Activated CD8-positive, alpha-beta T cell treated with anti-CD3 and anti-CD28 coated beads, Interleukin-2, amount 10 ng/mL, durations not matched to agents 7 days and 5 days (primary cell): ENCODE measurements at regions not wholly inside any gene's neighbourhood (a gene's known extent, or its start where the extent isn't known, plus 50 kb on each side); places are given as distances from the start of the nearest gene placed in this dataset.

Source experiments
- ATAC-seq: fragments of 150-1000 bp; cut with Tn5 transposase; one replicate; pipeline ENCODE4 v1.10.0; 2021; ENCODE audit warnings: moderate library complexity
- CTCF ChIA-PET: fragments of 350-600 bp; sonication (Branson Sonifier 250); formaldehyde crosslinking; loops from one replicate; lab custom pipeline; 2021; ENCODE audit warnings: antibody characterized with exemption; lab: Charles Lee
- POLR2A ChIA-PET: fragments of 350-600 bp; sonication (Branson Sonifier 250); formaldehyde crosslinking; loops from one replicate; lab custom pipeline; 2021; ENCODE audit warnings: antibody characterized with exemption; lab: Charles Lee
- DNase-seq: peaks from one replicate; pipeline ENCODE4 v3.0.0-alpha.2; 2020
- H3K27ac Mint-ChIP-seq: one replicate; pipeline ENCODE4 v1.8.0; 2021; ENCODE audit warnings: mild to moderate bottlenecking, mixed read lengths
- H3K27me3 Mint-ChIP-seq: one replicate; pipeline ENCODE4 v1.8.0; 2021; ENCODE audit warnings: low read depth, mixed read lengths
- H3K36me3 Mint-ChIP-seq: one replicate; pipeline ENCODE4 v1.8.0; 2021; ENCODE audit warnings: low read depth, mixed read lengths
- H3K4me1 Mint-ChIP-seq: one replicate; pipeline ENCODE4 v1.8.0; 2021; ENCODE audit warnings: low read depth, mixed read lengths
- H3K4me3 Mint-ChIP-seq: one replicate; pipeline ENCODE4 v1.8.0; 2021; ENCODE audit warnings: mild to moderate bottlenecking, mixed read lengths
- H3K9me3 Mint-ChIP-seq: one replicate; pipeline ENCODE4 v1.8.0; 2022; ENCODE audit warnings: mixed read lengths; ENCODE audit not compliant: insufficient read depth

DNA sequence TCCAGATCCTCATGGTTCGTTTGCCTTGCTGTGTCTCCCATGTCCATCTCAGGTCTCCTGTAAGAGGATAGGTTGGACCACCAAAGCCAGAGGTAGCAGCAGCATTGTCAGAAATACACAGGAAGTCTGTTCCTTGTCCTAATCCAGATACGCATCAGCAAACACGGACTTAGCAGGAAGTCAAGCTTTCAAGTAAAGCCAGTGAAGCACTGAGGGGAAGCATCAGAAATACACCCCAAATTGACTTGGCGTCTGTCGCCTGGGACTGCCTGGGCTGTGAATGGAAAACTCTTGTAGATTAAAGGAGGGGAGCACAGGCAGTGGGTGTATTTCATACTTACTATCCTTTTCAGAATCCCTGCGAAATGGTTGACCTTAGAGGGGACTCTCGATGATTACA, 171.3 kb downstream of the PSAT1 start:
- H3K36me3 Mint-ChIP-seq, result no peaks in the 10 kb centered on the region
- H3K27me3 Mint-ChIP-seq, result peaks cover 3% of the 10 kb centered on the region
- H3K4me3 Mint-ChIP-seq, result no peak overlapping the region
- ATAC-seq, result no peak
- H3K9me3 Mint-ChIP-seq, result no peaks in the 10 kb centered on the region
- POLR2A ChIA-PET, result no interaction called here
- CTCF ChIA-PET, result interaction anchor here (1.2 kb wide), 1 partner anchor 29 kb away, joined by 3 read pairs; no protein-coding TSS in a partner anchor
- DNase-seq, result no peak
- no peaks in the 10 kb centered on the region for H3K4me1 Mint-ChIP-seq
- no peak overlapping the region for H3K27ac Mint-ChIP-seq

- H3K4me1 Mint-ChIP-seq, result no peaks in the 10 kb centered on the region
- H3K4me3 Mint-ChIP-seq, result no peak overlapping the region
- H3K36me3 Mint-ChIP-seq, result no peaks in the 10 kb centered on the region
- POLR2A ChIA-PET, result no interaction called here
- ATAC-seq (no peak), DNase-seq (no peak)
- CTCF ChIA-PET, result no interaction called here
- H3K9me3 Mint-ChIP-seq, result no peaks in the 10 kb centered on the region
- H3K27ac Mint-ChIP-seq, result no peak overlapping the region
- peaks cover 3% of the 10 kb centered on the region for H3K27me3 Mint-ChIP-seq
Measured at GRCh38 chr9:78468974-78469576, 172.2 kb downstream of the PSAT1 start.

GRCh38 chr9:78470216-78470615, 173.3 kb downstream of the PSAT1 start:
- ChIA-PET POLR2A (no interaction called here), CTCF (no interaction called here)
- Mint-ChIP-seq H3K4me1 (no peaks in the 10 kb centered on the region), H3K9me3 (no peaks in the 10 kb centered on the region), H3K36me3 (no peaks in the 10 kb centered on the region), H3K27ac (no peak overlapping the region), H3K27me3 (peaks cover 3% of the 10 kb centered on the region), H3K4me3 (no peak overlapping the region)
- ATAC-seq (no peak), DNase-seq (no peak)

- Mint-ChIP-seq H3K27ac (no peak overlapping the region), H3K4me1 (no peaks in the 10 kb centered on the region), H3K4me3 (no peak overlapping the region), H3K9me3 (no peaks in the 10 kb centered on the region), H3K27me3 (peaks cover 3% of the 10 kb centered on the region), H3K36me3 (no peaks in the 10 kb centered on the region)
- DNase-seq (no peak), ATAC-seq (no peak)
- CTCF ChIA-PET, result no interaction called here
- POLR2A ChIA-PET, result interaction anchor here (0.6 kb wide), 1 partner anchor 31 kb away, joined by 3 read pairs; no protein-coding TSS in a partner anchor
Measured at GRCh38 chr9:78470741-78471140, 173.8 kb downstream of the PSAT1 start.

DNA sequence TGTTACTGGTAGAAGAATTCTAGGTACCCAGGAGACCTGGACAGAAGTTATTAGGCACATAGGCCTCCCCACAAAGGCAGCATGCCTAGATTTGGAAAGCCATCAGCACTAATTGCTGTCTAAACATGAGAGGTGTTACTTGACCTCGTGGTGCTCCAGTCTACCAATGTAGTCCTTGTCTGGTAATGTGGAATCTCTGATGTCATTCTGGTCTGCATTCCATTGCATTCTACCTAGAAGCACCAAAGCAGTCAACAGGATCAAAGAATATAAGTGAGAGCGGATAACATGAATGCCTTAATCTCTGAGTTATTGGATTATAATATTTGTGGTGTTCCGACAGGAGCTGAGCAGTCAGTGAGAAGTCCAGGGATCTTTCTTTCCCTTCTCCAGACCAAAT, 175.2 kb downstream of the PSAT1 start:
- POLR2A ChIA-PET, result no interaction called here
- Mint-ChIP-seq H3K4me1 (no peaks in the 10 kb centered on the region), H3K4me3 (no peak overlapping the region), H3K27ac (no peak overlapping the region), H3K27me3 (peaks cover 3% of the 10 kb centered on the region), H3K9me3 (no peaks in the 10 kb centered on the region), H3K36me3 (no peaks in the 10 kb centered on the region)
- CTCF ChIA-PET, result no interaction called here
- no peak for ATAC-seq
- no peak for DNase-seq

DNA sequence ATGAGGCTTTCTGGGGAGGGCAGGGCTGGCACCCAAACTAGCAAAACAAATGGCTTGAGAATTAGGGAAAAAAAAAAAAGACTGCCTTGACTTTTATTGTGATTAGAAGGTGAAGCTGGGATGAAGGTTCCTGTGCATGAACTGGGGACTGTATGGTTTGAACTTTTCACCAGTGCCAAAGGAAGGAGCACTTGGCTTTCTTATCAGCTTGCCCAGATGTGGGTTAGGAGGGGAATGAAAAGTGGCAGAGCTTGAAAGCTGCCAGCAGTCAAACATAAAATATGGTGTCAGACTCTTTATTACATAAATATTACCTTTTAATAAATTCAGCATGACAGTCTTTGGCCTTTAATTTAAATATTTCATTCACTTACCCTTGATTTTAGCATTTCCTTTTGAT, 182.5 kb downstream of the PSAT1 start:
- Mint-ChIP-seq H3K36me3 (no peaks in the 10 kb centered on the region), H3K9me3 (no peaks in the 10 kb centered on the region), H3K4me3 (no peak overlapping the region), H3K27me3 (no peaks in the 10 kb centered on the region), H3K27ac (no peak overlapping the region), H3K4me1 (no peaks in the 10 kb centered on the region)
- DNase-seq (no peak), ATAC-seq (no peak)
- ChIA-PET CTCF (no interaction called here), POLR2A (no interaction called here)

DNA sequence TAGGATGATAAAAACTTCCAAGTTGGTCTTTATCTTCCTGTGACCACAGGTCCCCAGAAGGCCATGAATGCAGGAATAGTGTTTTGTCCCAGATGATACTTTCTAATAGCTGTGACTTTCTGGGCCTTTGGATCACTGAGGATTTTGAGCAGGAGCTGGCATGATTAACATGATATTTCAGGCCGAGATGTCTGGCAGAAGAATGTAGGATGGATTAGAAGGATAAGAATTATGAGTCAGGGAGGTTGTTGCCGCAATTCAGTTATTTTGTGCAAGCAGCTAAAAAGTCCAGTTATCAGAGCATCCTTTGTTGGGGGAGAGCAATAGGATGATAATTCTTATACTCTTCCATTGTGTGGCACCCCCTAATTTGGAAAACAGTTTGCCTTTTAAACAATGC, 189.7 kb downstream of the PSAT1 start:
- ATAC-seq (no peak), DNase-seq (no peak)
- ChIA-PET CTCF (no interaction called here), POLR2A (no interaction called here)
- Mint-ChIP-seq H3K4me3 (no peak overlapping the region), H3K36me3 (no peaks in the 10 kb centered on the region), H3K4me1 (no peaks in the 10 kb centered on the region), H3K9me3 (no peaks in the 10 kb centered on the region), H3K27ac (no peak overlapping the region), H3K27me3 (no peaks in the 10 kb centered on the region)

DNA sequence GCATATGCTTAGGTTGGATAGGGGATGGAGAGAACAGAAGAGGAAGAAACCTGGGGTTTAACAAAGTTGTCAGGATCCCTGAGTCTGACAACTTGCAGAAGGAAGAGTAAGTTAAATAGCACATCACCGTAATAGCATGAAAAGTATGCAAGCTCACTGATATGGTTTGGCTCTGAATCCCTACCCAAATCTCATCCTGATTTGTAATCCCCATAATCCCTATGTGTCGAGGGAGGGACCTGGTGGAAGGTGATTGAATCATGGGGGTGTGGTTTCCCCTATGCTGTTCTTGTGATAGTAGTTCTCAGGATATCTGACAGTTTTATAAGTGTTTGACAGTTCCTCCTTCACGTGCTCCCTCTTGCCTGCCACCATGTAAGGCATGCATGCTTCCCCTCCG, 193.3 kb downstream of the PSAT1 start:
- DNase-seq (no peak), ATAC-seq (no peak)
- Mint-ChIP-seq H3K9me3 (no peaks in the 10 kb centered on the region), H3K4me1 (no peaks in the 10 kb centered on the region), H3K27me3 (no peaks in the 10 kb centered on the region), H3K4me3 (no peak overlapping the region), H3K27ac (no peak overlapping the region), H3K36me3 (no peaks in the 10 kb centered on the region)
- POLR2A ChIA-PET, result no interaction called here
- CTCF ChIA-PET, result no interaction called here

- no peak overlapping the region for H3K4me3 Mint-ChIP-seq
- ChIA-PET CTCF (no interaction called here), POLR2A (no interaction called here)
- ATAC-seq (no peak), DNase-seq (no peak)
- H3K9me3 Mint-ChIP-seq, result no peaks in the 10 kb centered on the region
- H3K27me3 Mint-ChIP-seq, result no peaks in the 10 kb centered on the region
- no peaks in the 10 kb centered on the region for H3K36me3 Mint-ChIP-seq
- H3K27ac Mint-ChIP-seq, result no peak overlapping the region
- H3K4me1 Mint-ChIP-seq, result no peaks in the 10 kb centered on the region
Measured at GRCh38 chr9:78491402-78491801, 194.5 kb downstream of the PSAT1 start.

- POLR2A ChIA-PET, result no interaction called here
- no peak overlapping the region for H3K27ac Mint-ChIP-seq
- H3K4me1 Mint-ChIP-seq, result no peaks in the 10 kb centered on the region
- no peak overlapping the region for H3K4me3 Mint-ChIP-seq
- ATAC-seq (no peak), DNase-seq (no peak)
- CTCF ChIA-PET, result no interaction called here
- H3K27me3 Mint-ChIP-seq, result no peaks in the 10 kb centered on the region
- H3K36me3 Mint-ChIP-seq, result no peaks in the 10 kb centered on the region
- no peaks in the 10 kb centered on the region for H3K9me3 Mint-ChIP-seq
Measured at GRCh38 chr9:78493166-78493742, 196.3 kb downstream of the PSAT1 start.

GRCh38 chr9:78502566-78502965, 205.6 kb downstream of the PSAT1 start:
- Mint-ChIP-seq H3K27ac (no peak overlapping the region), H3K27me3 (peaks cover 2% of the 10 kb centered on the region), H3K4me1 (no peaks in the 10 kb centered on the region), H3K36me3 (no peaks in the 10 kb centered on the region), H3K4me3 (no peak overlapping the region), H3K9me3 (no peaks in the 10 kb centered on the region)
- ChIA-PET CTCF (no interaction called here), POLR2A (no interaction called here)
- DNase-seq (no peak), ATAC-seq (no peak)

DNA sequence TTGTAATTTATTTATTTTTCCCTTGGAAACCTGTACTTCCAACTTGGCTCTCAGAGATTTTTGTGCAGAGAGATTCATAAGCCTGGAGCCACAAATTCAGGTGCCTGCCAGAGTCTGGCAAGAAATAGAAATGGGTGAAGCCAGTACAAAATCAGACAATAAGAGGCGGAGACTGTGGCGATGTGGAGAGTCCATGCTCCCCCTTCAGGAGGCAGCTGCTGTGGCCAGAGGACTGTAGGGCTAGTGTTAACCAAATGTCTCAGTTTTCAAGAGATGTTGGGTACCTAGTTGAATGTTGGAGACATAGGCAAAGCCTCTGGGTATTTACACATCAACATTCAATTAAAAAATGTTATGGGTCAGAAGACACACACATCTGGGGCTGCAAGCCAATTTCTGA, 208.6 kb downstream of the PSAT1 start:
- Mint-ChIP-seq H3K27ac (no peak overlapping the region), H3K27me3 (peaks cover 2% of the 10 kb centered on the region), H3K4me1 (no peaks in the 10 kb centered on the region), H3K36me3 (no peaks in the 10 kb centered on the region), H3K9me3 (no peaks in the 10 kb centered on the region), H3K4me3 (no peak overlapping the region)
- ChIA-PET CTCF (no interaction called here), POLR2A (no interaction called here)
- ATAC-seq, result no peak
- no peak for DNase-seq

DNA sequence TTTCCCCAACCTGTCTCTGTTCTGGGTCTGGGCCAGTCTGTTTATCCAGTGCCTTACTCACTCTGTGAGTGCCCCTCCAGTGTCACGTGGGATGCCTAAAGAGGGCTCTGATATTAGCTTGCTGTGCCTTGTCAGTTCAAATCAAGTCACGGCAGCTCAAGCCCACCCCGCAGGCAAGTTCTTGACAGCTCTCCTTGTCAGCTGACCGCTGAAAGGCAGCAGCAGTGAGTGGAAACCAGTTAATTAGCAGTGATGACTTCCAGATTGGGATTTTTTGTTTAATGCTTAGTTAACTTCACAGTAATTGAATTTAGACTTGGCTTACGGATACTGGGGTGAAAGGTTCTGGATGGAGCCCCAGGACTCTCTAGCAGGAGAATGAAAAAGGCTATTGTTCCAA, 210.1 kb downstream of the PSAT1 start:
- H3K36me3 Mint-ChIP-seq, result no peaks in the 10 kb centered on the region
- POLR2A ChIA-PET, result no interaction called here
- no peak for DNase-seq
- peaks cover 2% of the 10 kb centered on the region for H3K27me3 Mint-ChIP-seq
- no peaks in the 10 kb centered on the region for H3K9me3 Mint-ChIP-seq
- no peaks in the 10 kb centered on the region for H3K4me1 Mint-ChIP-seq
- no peak overlapping the region for H3K4me3 Mint-ChIP-seq
- no peak for ATAC-seq
- CTCF ChIA-PET, result no interaction called here
- H3K27ac Mint-ChIP-seq, result no peak overlapping the region
